ENCODE measurements at regions not wholly inside any gene's neighbourhood (a gene's known extent, or its start where the extent isn't known, plus 50 kb on each side); places are given as distances from the start of the nearest gene placed in this dataset.

GRCh38 chr7:35516498-35516897 lies 178.4 kb downstream of the HERPUD2 start:
- no peak overlapping the region for H2AK5ac ChIP-seq (ENCODE audit: low read depth, low read length)
- no peaks in the 10 kb centered on the region for H3K36me3 ChIP-seq (ENCODE audit: control insufficient read depth, insufficient read depth, low read length)
- no peak overlapping the region for H2BK20ac ChIP-seq (ENCODE audit: low read depth, low read length)
- H2BK15ac ChIP-seq (ENCODE audit: low read depth, low read length), result no peak overlapping the region
- H3K18ac ChIP-seq (ENCODE audit: low read depth, low read length), result no peak overlapping the region
- no peak overlapping the region for H3K4me3 ChIP-seq (ENCODE audit: insufficient read depth, low read depth, low read length)
- H3K9me1 ChIP-seq (ENCODE audit: insufficient read depth, low read length), result no peaks in the 10 kb centered on the region
- intact Hi-C loops (cut with micrococcal nuclease) (no loop called here), in situ Hi-C loops (cut with MboI; ENCODE audit: low sequenced_read_pairs) (no loop called here), dilution Hi-C loops (cut with HindIII; ENCODE audit: low sequenced_read_pairs, unreplicated experiment) (no loop called here)
- H2BK120ac ChIP-seq (ENCODE audit: low read depth, low read length), result no peak overlapping the region
- no TSS peak for BruUV-seq (replicated peaks)
- no peak overlapping the region for H4K91ac ChIP-seq (ENCODE audit: insufficient read depth, low read depth, low read length)
- H4K8ac ChIP-seq (ENCODE audit: low read depth in 2 of 2, low read length in 2 of 2), result no peak overlapping the region
- ATAC-seq (ENCODE audit: low read depth) (no peak), DNase-seq (no peak)
- TF ChIP-seq MAZ (IDR thresholded peaks at IDR 0.05; ENCODE audit: borderline replicate concordance, low read depth, low read length), result no peak
- TF ChIP-seq MAFK (IDR thresholded peaks at IDR 0.05; ENCODE audit: low read depth, low read length), result no peak
- TF ChIP-seq RFX5 (IDR thresholded peaks at IDR 0.05; ENCODE audit: low read depth, low read length), result no peak
- TF ChIP-seq RAD21 (IDR thresholded peaks at IDR 0.05; ENCODE audit: low read length), result no peak
- no peak for TF ChIP-seq BHLHE40 (IDR thresholded peaks at IDR 0.05; ENCODE audit: low read depth, low read length)
- no peak for TF ChIP-seq SMC3 (IDR thresholded peaks at IDR 0.05; ENCODE audit: low read depth, low read length)
- TF ChIP-seq CHD1 (IDR thresholded peaks at IDR 0.05; ENCODE audit: low read depth, low read length), result no peak
- TF ChIP-seq CTCF (conservative IDR thresholded peaks at IDR 0.05; ENCODE audit: low read depth, low read length), result no peak
- no peak for TF ChIP-seq ELK1 (IDR thresholded peaks at IDR 0.05; ENCODE audit: borderline replicate concordance, low read depth, low read length)
- no peak for TF ChIP-seq CEBPB (IDR thresholded peaks at IDR 0.05; ENCODE audit: low read depth, low read length)
- WGBS, 2 experiments (ENCODE audit: extremely low coverage in 2 of 2, insufficient read length in 1 of 2), result no CpG with 5 or more reads among the region's 1 CpG
- no peak overlapping the region for H2AFZ ChIP-seq (replicated peaks; ENCODE audit: low read length, poor library complexity)
- no peaks in the 10 kb centered on the region for H3K79me1 ChIP-seq (ENCODE audit: low read depth in 1 of 2, low read length in 2 of 2)
- H3K4me2 ChIP-seq (ENCODE audit: low read depth, low read length), result no peak overlapping the region
- no peaks in the 10 kb centered on the region for H3K9me3 ChIP-seq (ENCODE audit: control insufficient read depth, insufficient read depth, low read length)
- H4K5ac ChIP-seq (ENCODE audit: low read depth, low read length), result no peak overlapping the region
- no peak overlapping the region for H3K27ac ChIP-seq (ENCODE audit: insufficient read depth, low read length)
- H2BK5ac ChIP-seq (ENCODE audit: low read depth, low read length, poor library complexity, severe bottlenecking), result no peak overlapping the region
- no peak overlapping the region for H3K4ac ChIP-seq (ENCODE audit: low read depth, low read length)
- no peak overlapping the region for H3K9ac ChIP-seq (ENCODE audit: low read depth, low read length)
- H3K27me3 ChIP-seq (ENCODE audit: control insufficient read depth, insufficient read depth, low read length), result peaks cover 2% of the 10 kb centered on the region
- H4K20me1 ChIP-seq (ENCODE audit: insufficient read depth, low read length), result no peaks in the 10 kb centered on the region
- ChIA-PET CTCF (no interaction called here), POLR2A (ENCODE audit: unreplicated experiment) (no interaction called here)
- H3K56ac ChIP-seq (ENCODE audit: extremely low read depth, insufficient read depth, low read length), result no peak overlapping the region
- no peaks in the 10 kb centered on the region for H3K4me1 ChIP-seq (ENCODE audit: control insufficient read depth, insufficient read depth, low read length)
- no peak overlapping the region for H3K23ac ChIP-seq (ENCODE audit: low read depth, low read length)
- H3K14ac ChIP-seq (replicated peaks; ENCODE audit: low read depth, low read length), result no peak overlapping the region
- no peak overlapping the region for H2AK9ac ChIP-seq (replicated peaks; ENCODE audit: low read depth, low read length, poor library complexity)

Measured in IMR-90 (cell line).